WTC11 (cell line): ENCODE measurements at regions not wholly inside any gene's neighbourhood (a gene's known extent, or its start where the extent isn't known, plus 50 kb on each side); places are given as distances from the start of the nearest gene placed in this dataset.

Source experiments
- ATAC-seq: fragments of 200-7000 bp; cut with Tn5 transposase; 2 replicates; pipeline ENCODE4 v1.10.0; 2021; ENCODE audit warnings: mild to moderate bottlenecking, moderate library complexity
- CTCF ChIA-PET: fragments of 300-600 bp; sonication (Branson Sonifier 250); formaldehyde crosslinking; loops from one replicate; lab custom pipeline; 2021; ENCODE audit warnings: antibody characterized with exemption; lab: Charles Lee
- POLR2A ChIA-PET: fragments of 350-600 bp; sonication (Branson Sonifier 250); formaldehyde crosslinking; loops from one replicate; lab custom pipeline; 2021; ENCODE audit warnings: antibody characterized with exemption; lab: Charles Lee
- DNase-seq: peaks from one replicate; pipeline ENCODE4 v3.0.0; 2021; ENCODE audit warnings: low spot score
- H3K27ac Mint-ChIP-seq: 2 replicates; pipeline ENCODE4 v1.8.0; 2021; ENCODE audit warnings: mixed read lengths
- H3K27me3 Mint-ChIP-seq: 2 replicates; pipeline ENCODE4 v1.8.0; 2021; ENCODE audit warnings: low read depth, mild to moderate bottlenecking, moderate library complexity, mixed read lengths
- H3K36me3 Mint-ChIP-seq: 2 replicates; pipeline ENCODE4 v1.8.0; 2021; ENCODE audit warnings: mixed read lengths
- H3K4me1 Mint-ChIP-seq: 2 replicates; pipeline ENCODE4 v1.8.0; 2022; ENCODE audit warnings: mixed read lengths
- H3K4me3 Mint-ChIP-seq: 2 replicates; pipeline ENCODE4 v1.8.0; 2021; ENCODE audit warnings: mild to moderate bottlenecking, moderate library complexity, mixed read lengths
- H3K9me3 Mint-ChIP-seq: 2 replicates; pipeline ENCODE4 v1.8.0; 2021; ENCODE audit warnings: mixed read lengths
- EMX1 ChIP-seq: fragments of 250-450 bp; sonication (Bioruptor Pico); IDR thresholded peaks from 2 replicates; pipeline ENCODE4 v1.8.0; 2021; ENCODE audit warnings: mild to moderate bottlenecking
- ESRRA ChIP-seq: sonication (generic); formaldehyde crosslinking; IDR thresholded peaks from 2 replicates; pipeline ENCODE4 v1.8.1; 2022; ENCODE audit warnings: mild to moderate bottlenecking, missing genetic modification reagents, borderline replicate concordance
- FOXP1 ChIP-seq: sonication (generic); formaldehyde crosslinking; IDR thresholded peaks from 2 replicates; pipeline ENCODE4 v1.8.0; 2022; ENCODE audit warnings: missing genetic modification reagents, mild to moderate bottlenecking, moderate library complexity, borderline replicate concordance
- IRF2 ChIP-seq: sonication (generic); formaldehyde crosslinking; IDR thresholded peaks from 2 replicates; pipeline ENCODE4 v1.8.0; 2022; ENCODE audit warnings: low read depth, missing genetic modification reagents, borderline replicate concordance
- NR2C2 ChIP-seq: sonication (generic); formaldehyde crosslinking; IDR thresholded peaks from 2 replicates; pipeline ENCODE4 v1.8.0; 2022; ENCODE audit warnings: mild to moderate bottlenecking, missing genetic modification reagents
- NR3C1 ChIP-seq: sonication (generic); formaldehyde crosslinking; conservative IDR thresholded peaks from 2 replicates; pipeline ENCODE4 v1.8.1; 2023; ENCODE audit warnings: low read depth, mild to moderate bottlenecking, missing genetic modification reagents
- TP53 ChIP-seq: sonication (generic); formaldehyde crosslinking; IDR thresholded peaks from 2 replicates; pipeline ENCODE4 v1.8.1; 2023; ENCODE audit warnings: mild to moderate bottlenecking, missing genetic modification reagents
- ZBTB21 ChIP-seq: sonication (generic); formaldehyde crosslinking; IDR thresholded peaks from 2 replicates; pipeline ENCODE4 v1.8.1; 2023; ENCODE audit warnings: mild to moderate bottlenecking, missing genetic modification reagents, borderline replicate concordance
- ZNF121 ChIP-seq: sonication (generic); formaldehyde crosslinking; IDR thresholded peaks from 2 replicates; pipeline ENCODE4 v1.8.0; 2023; ENCODE audit warnings: missing genetic modification reagents
- ZNF219 ChIP-seq: sonication (generic); formaldehyde crosslinking; IDR thresholded peaks from 2 replicates; pipeline ENCODE4 v1.8.0; 2023; ENCODE audit warnings: missing genetic modification reagents, mild to moderate bottlenecking, borderline replicate concordance
- ZNF232 ChIP-seq: sonication (generic); formaldehyde crosslinking; IDR thresholded peaks from 2 replicates; pipeline ENCODE4 v1.8.0; 2022; ENCODE audit warnings: mild to moderate bottlenecking, missing genetic modification reagents
- ZNF317 ChIP-seq: sonication (generic); formaldehyde crosslinking; IDR thresholded peaks from 2 replicates; pipeline ENCODE4 v1.8.1; 2023; ENCODE audit warnings: low read depth, mild to moderate bottlenecking, moderate library complexity, missing genetic modification reagents, borderline replicate concordance
- TF ChIP-seq, protein P1 (sequence below): sonication (generic); formaldehyde crosslinking; IDR thresholded peaks from 2 replicates; pipeline ENCODE4 v1.8.1; 2023; ENCODE audit warnings: mild to moderate bottlenecking, missing genetic modification reagents, moderate library complexity
- TF ChIP-seq, protein P2 (sequence below): sonication (generic); formaldehyde crosslinking; IDR thresholded peaks from 2 replicates; pipeline ENCODE4 v1.8.1; 2022; ENCODE audit warnings: mild to moderate bottlenecking, missing genetic modification reagents, moderate library complexity, borderline replicate concordance
- TF ChIP-seq, protein P3 (sequence below): sonication (generic); formaldehyde crosslinking; IDR thresholded peaks from 2 replicates; pipeline ENCODE4 v1.8.0; 2022; ENCODE audit warnings: mild to moderate bottlenecking, missing genetic modification reagents
- TF ChIP-seq, protein P4 (sequence below): fragments of 250-450 bp; sonication (Bioruptor Pico); IDR thresholded peaks from 2 replicates; pipeline ENCODE4 v1.8.0; 2021; ENCODE audit warnings: mild to moderate bottlenecking
- TF ChIP-seq, protein P5 (sequence below): sonication (generic); formaldehyde crosslinking; IDR thresholded peaks from 2 replicates; pipeline ENCODE4 v1.8.0; 2022; ENCODE audit warnings: mild to moderate bottlenecking, missing genetic modification reagents
- TF ChIP-seq, protein P6 (sequence below): fragments of 200-600 bp; IDR thresholded peaks from 2 replicates; pipeline ENCODE4 v1.8.0; 2022; ENCODE audit warnings: antibody characterized with exemption
- TF ChIP-seq, protein P7 (sequence below): sonication (generic); formaldehyde crosslinking; IDR thresholded peaks from 2 replicates; pipeline ENCODE4 v1.8.0; 2022; ENCODE audit warnings: mild to moderate bottlenecking, missing genetic modification reagents
- TF ChIP-seq, protein P8 (sequence below): fragments of 250-450 bp; sonication (Bioruptor Pico); conservative IDR thresholded peaks from 2 replicates; pipeline ENCODE4 v1.9.0; 2021; ENCODE audit warnings: mild to moderate bottlenecking
- TF ChIP-seq, protein P9 (sequence below): sonication (generic); formaldehyde crosslinking; conservative IDR thresholded peaks from 2 replicates; pipeline ENCODE4 v1.8.1; 2022; ENCODE audit warnings: mild to moderate bottlenecking, missing genetic modification reagents

DNA sequence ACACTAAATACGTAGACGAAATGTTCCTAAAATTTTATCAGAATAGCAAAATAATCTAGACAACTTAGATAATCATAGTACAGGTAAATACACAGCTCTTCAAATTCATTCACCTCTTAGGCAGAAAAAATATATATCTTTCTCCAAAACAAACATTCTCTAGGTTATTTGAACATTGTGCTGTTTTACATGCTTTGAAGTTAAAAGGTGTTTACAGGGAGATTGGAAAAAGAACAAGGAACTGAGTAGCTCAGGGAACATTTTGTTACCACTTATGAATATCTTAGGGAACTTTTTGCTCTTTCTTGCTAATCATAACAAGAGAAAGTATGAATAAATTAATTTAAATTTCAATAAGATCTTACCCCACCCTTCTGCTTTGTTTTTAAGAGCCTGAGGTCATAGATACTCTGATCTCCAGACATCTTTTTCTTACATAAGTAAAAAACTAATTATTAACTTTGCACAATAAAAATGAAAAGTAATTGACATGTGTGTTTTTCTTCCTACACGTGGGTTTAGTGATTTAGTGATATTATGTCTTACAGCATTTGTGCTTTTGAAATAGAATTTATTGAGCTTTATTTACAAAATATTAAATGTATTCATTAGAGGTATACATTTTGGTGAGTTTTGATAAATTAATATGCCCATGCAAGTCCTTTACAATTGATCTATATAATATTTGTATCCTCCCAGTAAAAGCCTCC is 1141.4 kb upstream of the EYS start (continued):
- no peak for TF ChIP-seq ZNF232 (CRISPR knock-in tag)
- no peak for TF ChIP-seq NR3C1 (CRISPR knock-in tag)
- TF ChIP-seq, protein P1, sequence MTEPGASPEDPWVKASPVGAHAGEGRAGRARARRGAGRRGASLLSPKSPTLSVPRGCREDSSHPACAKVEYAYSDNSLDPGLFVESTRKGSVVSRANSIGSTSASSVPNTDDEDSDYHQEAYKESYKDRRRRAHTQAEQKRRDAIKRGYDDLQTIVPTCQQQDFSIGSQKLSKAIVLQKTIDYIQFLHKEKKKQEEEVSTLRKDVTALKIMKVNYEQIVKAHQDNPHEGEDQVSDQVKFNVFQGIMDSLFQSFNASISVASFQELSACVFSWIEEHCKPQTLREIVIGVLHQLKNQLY (CRISPR knock-in tag): no peak
- TF ChIP-seq, protein P2, sequence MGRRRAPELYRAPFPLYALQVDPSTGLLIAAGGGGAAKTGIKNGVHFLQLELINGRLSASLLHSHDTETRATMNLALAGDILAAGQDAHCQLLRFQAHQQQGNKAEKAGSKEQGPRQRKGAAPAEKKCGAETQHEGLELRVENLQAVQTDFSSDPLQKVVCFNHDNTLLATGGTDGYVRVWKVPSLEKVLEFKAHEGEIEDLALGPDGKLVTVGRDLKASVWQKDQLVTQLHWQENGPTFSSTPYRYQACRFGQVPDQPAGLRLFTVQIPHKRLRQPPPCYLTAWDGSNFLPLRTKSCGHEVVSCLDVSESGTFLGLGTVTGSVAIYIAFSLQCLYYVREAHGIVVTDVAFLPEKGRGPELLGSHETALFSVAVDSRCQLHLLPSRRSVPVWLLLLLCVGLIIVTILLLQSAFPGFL (CRISPR knock-in tag): no peak
- TF ChIP-seq, protein P3, sequence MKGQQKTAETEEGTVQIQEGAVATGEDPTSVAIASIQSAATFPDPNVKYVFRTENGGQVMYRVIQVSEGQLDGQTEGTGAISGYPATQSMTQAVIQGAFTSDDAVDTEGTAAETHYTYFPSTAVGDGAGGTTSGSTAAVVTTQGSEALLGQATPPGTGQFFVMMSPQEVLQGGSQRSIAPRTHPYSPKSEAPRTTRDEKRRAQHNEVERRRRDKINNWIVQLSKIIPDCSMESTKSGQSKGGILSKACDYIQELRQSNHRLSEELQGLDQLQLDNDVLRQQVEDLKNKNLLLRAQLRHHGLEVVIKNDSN (CRISPR knock-in tag): no peak
- TF ChIP-seq, protein P4, sequence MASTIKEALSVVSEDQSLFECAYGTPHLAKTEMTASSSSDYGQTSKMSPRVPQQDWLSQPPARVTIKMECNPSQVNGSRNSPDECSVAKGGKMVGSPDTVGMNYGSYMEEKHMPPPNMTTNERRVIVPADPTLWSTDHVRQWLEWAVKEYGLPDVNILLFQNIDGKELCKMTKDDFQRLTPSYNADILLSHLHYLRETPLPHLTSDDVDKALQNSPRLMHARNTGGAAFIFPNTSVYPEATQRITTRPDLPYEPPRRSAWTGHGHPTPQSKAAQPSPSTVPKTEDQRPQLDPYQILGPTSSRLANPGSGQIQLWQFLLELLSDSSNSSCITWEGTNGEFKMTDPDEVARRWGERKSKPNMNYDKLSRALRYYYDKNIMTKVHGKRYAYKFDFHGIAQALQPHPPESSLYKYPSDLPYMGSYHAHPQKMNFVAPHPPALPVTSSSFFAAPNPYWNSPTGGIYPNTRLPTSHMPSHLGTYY (CRISPR knock-in tag): no peak
- TF ChIP-seq ESRRA: no peak
- TF ChIP-seq ZNF219: no peak
- no peak for TF ChIP-seq ZBTB21 (CRISPR knock-in tag)
- TF ChIP-seq, protein P5, sequence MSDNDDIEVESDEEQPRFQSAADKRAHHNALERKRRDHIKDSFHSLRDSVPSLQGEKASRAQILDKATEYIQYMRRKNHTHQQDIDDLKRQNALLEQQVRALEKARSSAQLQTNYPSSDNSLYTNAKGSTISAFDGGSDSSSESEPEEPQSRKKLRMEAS: no peak
- TF ChIP-seq, protein P6, sequence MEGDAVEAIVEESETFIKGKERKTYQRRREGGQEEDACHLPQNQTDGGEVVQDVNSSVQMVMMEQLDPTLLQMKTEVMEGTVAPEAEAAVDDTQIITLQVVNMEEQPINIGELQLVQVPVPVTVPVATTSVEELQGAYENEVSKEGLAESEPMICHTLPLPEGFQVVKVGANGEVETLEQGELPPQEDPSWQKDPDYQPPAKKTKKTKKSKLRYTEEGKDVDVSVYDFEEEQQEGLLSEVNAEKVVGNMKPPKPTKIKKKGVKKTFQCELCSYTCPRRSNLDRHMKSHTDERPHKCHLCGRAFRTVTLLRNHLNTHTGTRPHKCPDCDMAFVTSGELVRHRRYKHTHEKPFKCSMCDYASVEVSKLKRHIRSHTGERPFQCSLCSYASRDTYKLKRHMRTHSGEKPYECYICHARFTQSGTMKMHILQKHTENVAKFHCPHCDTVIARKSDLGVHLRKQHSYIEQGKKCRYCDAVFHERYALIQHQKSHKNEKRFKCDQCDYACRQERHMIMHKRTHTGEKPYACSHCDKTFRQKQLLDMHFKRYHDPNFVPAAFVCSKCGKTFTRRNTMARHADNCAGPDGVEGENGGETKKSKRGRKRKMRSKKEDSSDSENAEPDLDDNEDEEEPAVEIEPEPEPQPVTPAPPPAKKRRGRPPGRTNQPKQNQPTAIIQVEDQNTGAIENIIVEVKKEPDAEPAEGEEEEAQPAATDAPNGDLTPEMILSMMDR: no peak

DNA sequence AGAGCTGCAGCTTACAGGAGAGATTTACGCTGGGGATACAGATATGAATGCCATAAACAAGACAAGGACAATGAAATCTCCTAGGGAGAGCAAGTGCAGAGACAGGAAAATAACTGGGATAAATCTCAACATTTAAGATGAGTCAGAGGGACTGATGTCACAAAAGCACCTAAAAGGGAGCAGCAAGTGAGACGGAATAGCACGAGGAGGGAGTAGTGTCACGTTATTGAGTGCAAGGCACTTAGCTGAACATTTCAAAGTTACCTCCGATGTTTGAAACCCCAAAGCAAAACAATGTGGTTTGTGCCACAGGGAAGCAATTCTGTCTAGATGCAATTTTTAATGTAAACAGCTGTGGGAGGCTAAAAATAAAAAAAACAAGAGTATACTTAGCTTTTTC is 1131.7 kb upstream of the EYS start:
- POLR2A ChIA-PET: no interaction called here
- no peak overlapping the region for H3K4me3 Mint-ChIP-seq
- no peak for ATAC-seq

More for the DNA sequence above, 1131.7 kb upstream of the EYS start:
- no peak overlapping the region for H3K27ac Mint-ChIP-seq
- H3K4me1 Mint-ChIP-seq: no peaks in the 10 kb centered on the region
- no peak for DNase-seq
- H3K27me3 Mint-ChIP-seq: peaks cover 3% of the 10 kb centered on the region; the same call in 1 of the 2 replicates
- TF ChIP-seq NR2C2 (CRISPR knock-in tag) (no peak), TP53 (CRISPR knock-in tag) (no peak), ZNF121 (CRISPR knock-in tag) (no peak), EMX1 (CRISPR knock-in tag) (no peak), IRF2 (CRISPR knock-in tag) (no peak), ZNF317 (CRISPR knock-in tag) (no peak), FOXP1 (CRISPR knock-in tag) (no peak), ZBTB21 (CRISPR knock-in tag) (no peak)
- TF ChIP-seq, protein P7, sequence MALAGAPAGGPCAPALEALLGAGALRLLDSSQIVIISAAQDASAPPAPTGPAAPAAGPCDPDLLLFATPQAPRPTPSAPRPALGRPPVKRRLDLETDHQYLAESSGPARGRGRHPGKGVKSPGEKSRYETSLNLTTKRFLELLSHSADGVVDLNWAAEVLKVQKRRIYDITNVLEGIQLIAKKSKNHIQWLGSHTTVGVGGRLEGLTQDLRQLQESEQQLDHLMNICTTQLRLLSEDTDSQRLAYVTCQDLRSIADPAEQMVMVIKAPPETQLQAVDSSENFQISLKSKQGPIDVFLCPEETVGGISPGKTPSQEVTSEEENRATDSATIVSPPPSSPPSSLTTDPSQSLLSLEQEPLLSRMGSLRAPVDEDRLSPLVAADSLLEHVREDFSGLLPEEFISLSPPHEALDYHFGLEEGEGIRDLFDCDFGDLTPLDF: no peak
- TF ChIP-seq, protein P8, sequence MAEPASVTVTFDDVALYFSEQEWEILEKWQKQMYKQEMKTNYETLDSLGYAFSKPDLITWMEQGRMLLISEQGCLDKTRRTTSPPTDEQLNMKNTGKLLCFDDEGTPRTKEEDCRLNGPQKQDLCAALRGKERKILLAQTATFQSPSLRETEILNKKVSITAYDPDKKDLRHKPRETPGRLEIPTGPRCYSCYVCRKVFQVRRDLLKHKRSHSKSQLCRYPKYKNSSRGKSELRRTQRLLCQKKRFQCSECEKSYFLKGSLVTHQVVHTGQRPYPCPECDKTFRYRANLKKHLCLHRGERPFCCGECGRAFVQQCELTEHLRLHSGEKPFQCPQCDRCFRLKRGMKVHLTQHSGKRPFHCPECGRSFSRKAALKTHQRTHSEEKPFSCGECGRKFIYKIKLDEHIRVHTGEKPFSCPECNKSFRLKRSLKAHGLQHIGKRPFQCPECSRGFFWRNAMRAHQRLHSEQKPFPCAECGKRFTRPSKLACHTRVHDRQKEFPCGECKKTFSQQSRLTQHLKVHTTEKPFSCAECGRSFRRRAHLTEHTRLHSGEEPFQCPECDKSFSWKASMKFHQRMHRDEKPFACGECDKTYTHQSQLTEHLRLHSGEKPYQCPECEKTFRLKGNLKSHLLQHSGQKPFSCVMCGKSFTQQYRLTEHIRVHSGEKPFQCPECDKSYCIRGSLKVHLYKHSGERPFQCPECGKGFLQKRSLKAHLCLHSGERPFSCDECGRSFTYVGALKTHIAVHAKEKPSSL (CRISPR knock-in tag): no peak
- TF ChIP-seq, protein P2 (CRISPR knock-in tag): no peak
- TF ChIP-seq, protein P9, sequence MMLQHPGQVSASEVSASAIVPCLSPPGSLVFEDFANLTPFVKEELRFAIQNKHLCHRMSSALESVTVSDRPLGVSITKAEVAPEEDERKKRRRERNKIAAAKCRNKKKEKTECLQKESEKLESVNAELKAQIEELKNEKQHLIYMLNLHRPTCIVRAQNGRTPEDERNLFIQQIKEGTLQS (CRISPR knock-in tag): no peak
- TF ChIP-seq, all 79 proteins: peak for 0
- CTCF ChIA-PET: no interaction called here
- Mint-ChIP-seq H3K36me3 (peaks cover 8% of the 10 kb centered on the region; the same call in 1 of the 2 replicates), H3K9me3 (peaks cover 41% of the 10 kb centered on the region)
